ENCODE measurements at regions not wholly inside any gene's neighbourhood (a gene's known extent, or its start where the extent isn't known, plus 50 kb on each side); places are given as distances from the start of the nearest gene placed in this dataset.
"Not testable (repeated sequence)": the region's sequence is repeated elsewhere in the genome, so short reads cannot be mapped to it uniquely, and the experiment has no call there.

DNA sequence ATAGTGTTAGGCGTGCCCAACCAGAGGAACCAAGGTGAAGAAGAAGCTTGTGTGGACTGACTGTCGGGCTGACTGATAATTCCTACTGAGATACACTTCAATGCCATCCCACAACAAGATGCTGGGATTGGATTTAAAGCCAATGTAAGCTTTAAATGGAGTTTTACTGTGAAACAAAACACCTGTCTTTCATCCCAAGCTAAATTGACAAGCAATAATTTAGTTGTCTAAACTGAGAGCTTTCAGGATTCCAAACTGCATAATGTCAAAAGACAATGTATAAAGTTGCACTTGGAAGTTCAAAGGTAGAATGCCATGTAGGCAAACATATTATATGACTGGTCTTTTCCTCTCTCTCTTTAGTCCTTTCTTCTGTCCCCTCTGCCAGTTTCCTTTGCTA lies 1025.3 kb upstream of the FANCL start:
- DNase-seq (ENCODE audit: low read depth in 2 of 2), result no peak

DNA sequence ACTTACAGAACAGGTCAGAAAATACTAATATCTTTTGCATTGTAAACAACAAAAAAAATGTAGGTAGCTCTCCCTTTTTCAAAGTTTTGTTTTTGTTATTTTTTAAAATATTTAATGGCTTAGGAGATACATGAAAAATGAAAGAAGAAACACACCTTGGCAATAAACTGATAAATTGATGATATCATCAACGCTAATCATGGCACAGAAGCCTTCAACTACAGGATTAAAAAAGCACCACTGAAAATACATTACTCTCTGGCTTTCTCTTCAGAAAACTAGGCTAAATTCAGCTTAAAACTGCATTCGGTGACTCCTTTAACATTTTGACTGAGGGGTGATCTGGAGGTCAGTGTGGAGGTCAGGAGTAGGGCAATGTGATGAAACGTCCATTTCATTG lies 1018.8 kb upstream of the FANCL start:
- no peak for DNase-seq (ENCODE audit: low read depth in 2 of 2)

DNA sequence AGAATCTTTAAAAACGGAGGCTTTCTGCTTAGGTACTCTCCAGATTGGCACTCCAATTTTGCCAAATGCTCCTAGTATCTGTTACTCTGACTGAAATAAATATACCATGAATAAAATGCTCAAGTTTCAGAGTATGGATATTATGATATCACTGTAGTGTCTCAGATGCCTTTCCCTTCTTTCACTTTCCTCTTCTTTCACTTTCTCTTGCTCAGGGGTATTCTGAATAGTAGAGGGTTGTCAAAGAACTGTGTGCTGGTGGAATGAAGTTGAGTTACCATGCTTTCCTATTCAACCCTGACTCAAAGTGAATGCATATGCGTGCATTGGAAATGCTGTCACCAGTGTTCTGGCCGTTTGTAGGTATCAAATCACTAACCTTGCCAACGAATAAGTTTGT lies 1015.2 kb upstream of the FANCL start:
- DNase-seq (ENCODE audit: low read depth in 2 of 2), result no peak

DNA sequence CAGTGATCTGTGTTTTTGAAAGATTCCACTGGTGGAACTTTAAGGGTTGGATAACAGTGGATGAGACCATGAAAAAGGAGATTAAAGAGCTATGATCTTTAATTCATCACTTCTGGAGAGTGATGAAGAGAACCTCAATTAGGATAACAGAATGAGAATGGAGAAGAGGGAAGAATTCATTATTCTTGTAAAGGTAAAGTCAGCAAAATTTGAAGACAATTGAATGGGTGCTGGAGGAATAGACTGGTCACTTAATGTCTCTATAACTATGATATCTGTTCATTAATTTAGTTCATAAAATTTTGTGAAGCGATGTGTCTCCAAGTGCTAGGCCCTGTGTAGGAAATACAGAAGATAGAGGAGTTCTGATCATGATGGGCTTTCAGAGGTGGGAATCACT lies 1013.2 kb upstream of the FANCL start:
- no peak for DNase-seq (ENCODE audit: low read depth in 2 of 2)

DNA sequence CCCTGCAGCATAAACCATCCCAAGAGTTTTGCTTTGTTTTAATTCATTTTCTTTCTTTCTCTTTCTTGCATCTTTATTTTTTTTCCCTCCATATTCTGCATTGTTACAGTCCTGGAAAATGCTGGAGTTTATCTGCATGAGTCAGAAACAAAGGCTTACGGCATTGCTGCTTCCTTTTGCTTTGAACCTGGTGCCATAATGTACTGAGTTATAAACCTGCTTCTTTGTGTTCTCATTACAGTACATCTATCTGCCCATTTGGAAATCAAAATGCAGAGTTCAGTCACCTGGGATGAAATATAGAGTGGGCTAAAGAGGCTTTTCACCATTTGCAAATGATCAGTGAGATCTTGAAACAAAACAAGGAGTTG lies 1009.2 kb upstream of the FANCL start:
- DNase-seq (ENCODE audit: low read depth in 2 of 2), result no peak

DNA sequence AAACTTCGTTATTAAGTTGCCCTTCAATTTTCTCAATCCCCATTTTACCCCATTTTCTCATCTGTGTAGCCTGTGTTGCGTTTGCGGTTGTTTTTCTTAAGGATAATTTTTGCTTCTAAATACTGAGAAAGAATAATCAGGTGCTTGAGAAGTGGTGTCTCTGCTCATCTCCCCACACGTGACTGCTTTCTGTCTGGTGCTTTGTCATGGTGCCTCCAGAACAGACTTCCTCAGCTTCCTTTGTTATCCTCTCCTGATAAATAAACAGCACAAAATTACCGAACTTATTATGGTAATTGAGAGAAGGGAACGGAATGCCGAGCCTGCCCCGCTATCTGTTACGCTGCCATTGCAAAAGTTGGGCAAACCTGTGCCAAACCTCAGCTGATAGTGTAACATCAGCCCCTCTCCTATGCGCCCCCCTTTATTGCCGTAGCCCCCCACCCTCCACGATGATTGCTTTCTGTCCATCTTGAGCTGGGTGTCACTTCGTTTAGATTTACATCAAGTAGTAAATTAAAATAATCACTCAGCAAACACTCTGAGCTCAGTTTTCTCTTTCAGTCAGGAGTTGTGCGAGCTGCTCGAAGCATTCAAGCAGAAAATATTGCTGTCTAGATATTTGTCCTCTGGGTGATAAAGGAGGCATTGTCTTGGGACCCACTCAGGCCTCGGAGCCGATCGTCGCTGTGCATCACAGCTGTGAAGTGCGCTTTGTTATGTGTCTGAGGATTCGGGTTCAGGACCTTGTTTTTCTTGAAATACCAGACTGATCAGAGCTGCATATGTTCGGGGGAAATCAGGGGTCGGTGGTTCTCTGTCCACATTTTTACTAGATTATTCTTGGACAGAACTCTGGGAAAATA lies 1008.5 kb upstream of the FANCL start:
- DNase-seq (ENCODE audit: low read depth in 2 of 2), result no peak

DNA sequence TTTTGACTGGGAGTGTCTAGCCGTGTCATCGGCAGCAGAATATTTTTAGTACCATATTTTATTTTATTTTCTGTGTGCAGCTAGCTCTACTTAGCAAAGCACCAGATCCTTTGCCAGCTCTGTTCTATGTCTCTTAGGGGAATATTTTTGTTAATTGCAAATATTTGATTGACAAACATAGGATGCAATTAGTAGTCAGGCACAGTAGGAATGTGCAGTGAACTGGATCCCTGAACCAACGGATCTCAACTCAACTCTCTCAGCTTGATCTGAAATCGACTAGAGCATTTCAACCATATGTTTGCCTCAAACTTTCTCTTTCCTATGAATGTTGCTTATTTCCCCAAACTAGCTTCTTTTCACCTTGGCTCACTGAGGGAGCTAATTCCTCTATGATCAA lies 998.0 kb upstream of the FANCL start:
- no peak for DNase-seq (ENCODE audit: low read depth in 2 of 2)

DNA sequence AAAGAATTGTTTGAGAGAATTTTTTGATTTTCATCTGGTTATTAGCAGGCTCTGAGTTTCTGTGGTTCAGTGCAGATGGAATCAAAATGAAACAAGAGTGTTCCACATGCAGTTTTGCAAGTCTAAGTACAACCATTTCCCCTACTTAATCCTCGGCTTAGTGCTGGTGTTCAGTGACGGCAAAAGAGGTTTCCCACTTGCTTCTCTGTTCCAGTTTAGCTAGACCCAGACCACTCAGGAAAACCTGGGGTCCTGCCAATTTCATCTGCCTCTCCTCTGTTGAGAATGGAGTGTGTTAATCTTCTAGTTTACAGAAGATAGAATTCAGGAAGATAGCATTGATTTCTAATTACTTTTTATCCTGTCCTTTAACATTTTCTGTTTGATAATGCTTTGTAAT lies 996.2 kb upstream of the FANCL start:
- no peak for DNase-seq (ENCODE audit: low read depth in 2 of 2)

DNA sequence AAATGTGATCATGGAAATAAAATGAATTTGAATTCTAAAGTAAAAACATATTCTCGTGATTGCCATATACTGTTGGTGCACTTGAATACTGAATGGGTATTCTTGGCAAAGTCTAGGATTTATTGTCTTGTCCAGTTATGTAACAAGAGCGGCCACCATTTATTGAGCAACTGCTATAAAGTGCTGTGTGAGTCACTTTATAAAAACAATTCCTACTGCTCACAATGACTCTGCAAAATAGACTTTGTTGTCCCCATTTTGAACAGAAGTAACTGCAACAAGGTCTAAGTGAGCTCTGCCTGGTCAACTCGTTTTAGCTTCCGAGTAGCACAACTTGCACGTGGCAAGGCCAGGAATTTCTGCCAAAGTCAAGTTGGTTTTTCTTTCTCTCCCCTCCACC lies 995.6 kb upstream of the FANCL start:
- no peak for DNase-seq (ENCODE audit: low read depth in 2 of 2)

DNA sequence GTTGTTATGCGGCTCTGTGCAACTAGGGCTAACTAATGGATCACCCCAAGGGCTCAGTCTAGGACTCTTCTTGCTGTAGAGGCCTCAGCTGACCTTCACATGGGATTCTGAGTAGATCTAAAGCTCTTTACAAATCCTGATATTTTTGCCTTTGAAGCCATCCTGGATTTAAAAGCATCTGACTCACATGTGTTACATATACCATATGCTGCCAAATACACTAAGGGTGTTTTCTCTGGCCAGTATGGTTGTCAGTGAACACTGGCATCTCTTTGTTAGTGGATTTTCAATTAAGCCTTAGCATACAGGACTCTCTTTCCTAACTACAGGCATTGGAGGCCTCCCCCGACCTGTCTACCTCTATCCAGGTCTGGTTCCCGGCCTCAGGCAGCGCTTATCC lies 992.8 kb upstream of the FANCL start:
- no peak for DNase-seq (ENCODE audit: low read depth in 2 of 2)

DNA sequence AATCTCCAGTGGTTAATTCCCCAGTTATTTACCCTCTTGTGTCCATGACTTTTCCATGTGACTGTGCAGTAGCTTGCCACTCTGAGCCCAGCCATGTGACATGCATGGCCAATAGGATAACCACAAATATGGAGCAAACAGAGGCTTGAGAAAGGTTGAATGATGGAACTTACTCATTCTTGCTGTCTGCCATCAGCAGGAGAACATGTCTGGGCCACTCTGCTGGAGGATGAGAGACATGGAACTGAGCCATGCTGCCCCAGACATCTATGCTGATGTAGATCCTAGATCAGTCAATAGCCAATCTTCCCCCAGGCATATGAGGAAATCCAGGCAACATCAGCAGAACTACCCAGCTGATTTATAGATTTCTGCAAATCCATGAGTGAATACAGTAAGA lies 992.3 kb upstream of the FANCL start:
- DNase-seq (ENCODE audit: low read depth in 2 of 2), result no peak

DNA sequence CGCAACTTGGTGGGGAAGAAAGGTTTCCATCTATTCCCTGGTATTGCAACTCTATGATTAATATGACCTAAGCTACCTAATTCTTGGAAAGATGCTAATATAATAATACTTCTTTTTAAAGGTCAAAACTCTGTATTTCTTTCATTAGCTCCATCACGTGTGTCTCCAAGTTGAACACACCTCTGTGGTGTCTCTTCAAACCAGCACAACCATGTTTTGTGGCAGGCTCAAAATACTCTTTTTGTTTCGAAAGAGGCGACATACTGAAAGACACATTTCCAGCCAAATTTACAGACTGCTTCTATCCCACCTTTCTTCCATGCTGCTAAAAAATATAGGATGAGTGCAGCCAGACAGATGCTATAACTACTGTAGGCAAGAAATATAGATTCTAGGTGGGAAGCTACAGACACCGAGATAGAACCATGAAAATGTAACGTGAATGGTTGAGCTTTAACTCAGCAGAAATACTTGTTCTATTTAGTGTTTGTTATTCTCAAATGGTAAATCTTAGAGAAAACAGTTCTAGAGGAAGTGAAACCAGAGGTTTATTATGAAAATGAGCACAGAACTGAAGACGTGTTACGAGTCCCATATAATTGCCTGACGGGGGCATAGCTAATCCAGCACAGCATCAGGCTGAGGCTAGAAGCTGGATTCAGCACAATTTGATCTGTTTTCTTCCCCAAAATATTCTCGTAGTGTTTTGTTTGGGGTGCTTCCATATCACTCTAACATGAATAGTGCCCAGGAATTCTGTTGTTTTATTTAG lies 991.5 kb upstream of the FANCL start:
- no peak for DNase-seq (ENCODE audit: low read depth in 2 of 2)

DNA sequence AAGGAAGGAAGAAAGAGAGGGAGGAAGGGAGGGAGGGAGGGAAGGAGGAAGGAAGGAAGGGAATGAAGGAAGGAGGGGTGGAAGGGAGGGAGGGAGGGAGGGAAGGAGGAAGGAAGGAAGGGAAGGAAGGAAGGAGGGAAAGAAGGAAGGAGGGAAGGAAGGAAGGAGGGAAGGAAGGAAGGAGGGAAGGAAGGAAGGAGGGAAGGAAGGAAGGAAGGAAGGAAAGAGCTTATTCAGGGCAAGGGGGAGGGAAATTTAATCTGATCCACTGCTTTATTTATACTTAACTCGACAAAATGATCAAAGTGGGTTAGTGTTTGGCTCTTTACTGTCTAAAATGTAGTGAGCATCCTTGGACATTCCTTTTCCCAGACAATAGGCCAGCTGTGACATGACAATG lies 985.2 kb upstream of the FANCL start:
- DNase-seq (ENCODE audit: low read depth in 2 of 2), result not testable (repeated sequence)

DNA sequence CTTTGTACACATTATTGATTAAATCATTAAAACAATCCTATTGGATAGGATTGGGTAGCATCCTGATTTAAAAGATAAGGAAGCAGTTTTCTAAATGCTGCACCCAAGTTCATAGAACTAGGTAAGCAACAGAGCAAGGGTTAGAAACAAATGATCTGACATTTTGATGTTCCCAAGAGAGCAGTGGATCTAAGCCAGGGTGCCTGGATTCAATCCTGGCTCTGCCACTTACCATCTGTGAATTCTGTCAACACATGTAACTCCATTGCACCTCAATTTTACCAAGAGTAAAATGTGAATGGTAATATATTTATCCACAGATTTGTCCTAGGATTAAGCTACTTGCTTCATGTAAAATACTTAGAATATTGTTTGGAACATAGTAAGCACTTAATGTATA lies 982.6 kb upstream of the FANCL start:
- no peak for DNase-seq (ENCODE audit: low read depth in 2 of 2)

DNA sequence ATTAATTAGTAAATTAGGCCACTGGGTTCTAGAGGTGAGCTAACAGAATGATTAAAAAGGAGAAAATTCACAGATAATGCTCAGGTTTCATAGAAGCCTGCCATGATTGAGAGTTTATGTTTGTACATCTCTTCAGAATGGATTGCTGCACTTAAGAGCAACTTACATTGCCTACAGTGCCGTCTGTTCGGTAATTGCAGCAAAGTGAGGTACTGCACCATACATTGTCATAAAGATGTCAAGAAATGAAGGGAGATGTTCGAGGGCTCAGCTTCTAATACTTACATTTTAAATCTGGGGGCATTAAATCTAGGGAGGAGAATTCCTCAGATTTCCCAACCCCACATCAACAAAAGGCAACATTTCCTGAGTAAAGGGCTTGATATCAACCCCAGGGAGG lies 976.2 kb upstream of the FANCL start:
- no peak for DNase-seq (ENCODE audit: low read depth in 2 of 2)

DNA sequence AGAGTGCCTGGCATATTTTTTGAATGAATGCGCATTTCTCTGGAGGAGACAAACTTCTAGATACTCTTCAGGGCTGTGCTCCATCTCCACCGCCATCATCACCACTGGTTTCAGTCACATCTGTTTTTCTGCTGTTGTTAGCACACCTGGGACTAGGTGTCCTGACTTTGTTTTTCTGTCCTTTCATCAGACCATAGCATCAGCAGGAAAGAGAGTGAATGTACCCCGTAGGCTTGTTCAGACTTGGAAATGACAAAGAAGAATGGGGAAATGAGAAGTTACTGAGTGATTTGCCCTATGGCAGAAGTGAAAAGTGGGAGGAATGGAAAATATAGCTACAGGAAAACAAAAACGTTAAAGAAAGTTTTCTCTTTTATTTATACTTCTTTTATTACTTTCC lies 965.2 kb upstream of the FANCL start:
- DNase-seq (ENCODE audit: low read depth in 2 of 2), result no peak

DNA sequence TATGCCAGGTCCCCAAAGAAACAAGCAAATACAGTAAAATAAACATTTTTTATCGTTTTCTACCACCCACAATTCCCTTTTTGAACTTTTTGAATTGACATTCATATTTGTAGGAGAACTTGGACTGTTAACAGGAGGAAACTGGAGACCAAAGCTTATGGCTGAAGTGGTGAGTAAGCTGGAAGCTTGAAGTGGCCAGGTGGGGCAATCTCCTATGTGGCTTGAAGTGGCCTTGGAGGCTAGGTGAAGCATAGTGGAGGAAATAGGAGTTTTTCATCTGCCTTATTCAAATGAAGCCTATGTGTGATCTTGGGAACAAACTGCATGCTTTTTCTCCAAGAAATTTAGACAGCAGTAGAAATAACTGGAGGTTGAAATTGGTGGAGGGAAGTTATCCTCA lies 962.9 kb upstream of the FANCL start:
- DNase-seq (ENCODE audit: low read depth in 2 of 2), result no peak

DNA sequence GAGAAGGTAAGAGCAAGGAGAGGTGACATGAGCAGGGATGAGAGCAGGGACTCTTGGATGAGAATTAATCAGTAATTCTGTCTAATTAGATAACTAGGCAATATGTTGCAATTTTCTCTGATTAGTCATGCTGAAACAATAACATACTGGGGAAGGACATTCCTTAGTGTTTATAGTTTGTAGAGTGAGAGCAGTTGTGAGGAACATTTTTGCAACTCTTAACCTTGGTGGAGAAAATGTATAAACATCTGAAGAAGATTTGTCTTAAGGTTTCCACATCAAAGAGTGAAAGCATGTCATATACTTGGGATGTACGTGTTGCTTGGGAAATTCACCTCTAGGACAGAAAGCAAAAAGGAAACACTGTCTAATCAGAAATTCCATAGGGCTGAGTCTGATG lies 955.4 kb upstream of the FANCL start:
- DNase-seq (ENCODE audit: low read depth in 2 of 2), result no peak

DNA sequence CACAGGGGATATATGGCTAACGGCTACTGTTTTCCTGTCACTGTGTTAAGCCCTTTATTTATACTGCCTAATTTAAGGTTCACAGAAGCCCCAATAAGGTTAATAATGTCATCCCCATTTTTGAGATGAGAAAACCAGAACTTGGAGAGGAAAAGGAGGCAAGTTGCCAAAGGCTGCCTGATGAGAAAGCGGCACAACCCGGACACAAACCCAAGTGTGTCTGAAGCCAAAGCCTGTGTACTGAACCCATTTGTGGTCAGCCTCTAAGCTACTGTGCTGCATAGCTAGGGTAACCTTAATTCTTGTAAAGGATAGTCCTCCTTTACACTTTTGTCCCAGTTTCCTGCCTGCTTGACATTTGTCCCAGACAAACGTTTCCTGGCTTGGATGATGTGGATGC lies 954.7 kb upstream of the FANCL start:
- no peak for DNase-seq (ENCODE audit: low read depth in 2 of 2)

DNA sequence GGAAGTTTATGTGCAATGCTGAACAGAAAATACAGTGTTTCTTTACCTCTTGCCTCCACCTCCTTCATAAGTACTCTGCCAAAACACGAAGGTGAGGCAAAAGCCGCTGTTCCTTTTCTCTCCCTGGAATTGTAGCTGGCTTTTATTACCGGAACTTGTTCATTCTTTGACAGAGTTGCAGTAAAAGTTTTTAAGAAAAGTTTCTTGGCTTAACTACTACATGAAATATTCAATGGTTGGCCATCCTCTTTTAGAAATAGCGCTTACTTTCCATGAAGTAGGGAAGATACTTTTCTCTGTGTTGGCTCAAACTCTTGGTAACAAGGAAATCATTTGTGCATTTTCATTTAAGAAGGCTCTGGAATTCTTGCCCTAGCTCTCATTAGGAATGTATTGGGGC lies 950.7 kb upstream of the FANCL start:
- DNase-seq (ENCODE audit: low read depth in 2 of 2), result no peak

DNA sequence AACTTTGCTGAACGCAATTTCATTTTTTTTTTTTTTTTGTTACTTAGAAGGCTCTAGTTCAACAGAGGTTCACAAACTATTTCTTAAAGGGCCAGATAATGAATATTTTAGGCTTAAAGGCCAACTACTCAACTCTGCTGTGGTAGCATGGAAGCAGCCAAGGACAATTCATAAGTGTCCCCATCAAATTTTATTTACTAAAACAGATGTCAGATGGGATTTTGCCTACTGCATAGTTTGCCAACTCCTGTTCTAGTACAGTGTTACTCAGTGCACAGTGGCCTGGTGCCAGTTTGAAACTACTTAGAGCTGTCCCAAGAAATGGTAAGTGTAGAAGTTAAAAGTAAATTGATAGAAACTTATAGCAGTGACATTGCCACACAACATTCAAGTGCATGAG lies 949.4 kb upstream of the FANCL start:
- no peak for DNase-seq (ENCODE audit: low read depth in 2 of 2)

DNA sequence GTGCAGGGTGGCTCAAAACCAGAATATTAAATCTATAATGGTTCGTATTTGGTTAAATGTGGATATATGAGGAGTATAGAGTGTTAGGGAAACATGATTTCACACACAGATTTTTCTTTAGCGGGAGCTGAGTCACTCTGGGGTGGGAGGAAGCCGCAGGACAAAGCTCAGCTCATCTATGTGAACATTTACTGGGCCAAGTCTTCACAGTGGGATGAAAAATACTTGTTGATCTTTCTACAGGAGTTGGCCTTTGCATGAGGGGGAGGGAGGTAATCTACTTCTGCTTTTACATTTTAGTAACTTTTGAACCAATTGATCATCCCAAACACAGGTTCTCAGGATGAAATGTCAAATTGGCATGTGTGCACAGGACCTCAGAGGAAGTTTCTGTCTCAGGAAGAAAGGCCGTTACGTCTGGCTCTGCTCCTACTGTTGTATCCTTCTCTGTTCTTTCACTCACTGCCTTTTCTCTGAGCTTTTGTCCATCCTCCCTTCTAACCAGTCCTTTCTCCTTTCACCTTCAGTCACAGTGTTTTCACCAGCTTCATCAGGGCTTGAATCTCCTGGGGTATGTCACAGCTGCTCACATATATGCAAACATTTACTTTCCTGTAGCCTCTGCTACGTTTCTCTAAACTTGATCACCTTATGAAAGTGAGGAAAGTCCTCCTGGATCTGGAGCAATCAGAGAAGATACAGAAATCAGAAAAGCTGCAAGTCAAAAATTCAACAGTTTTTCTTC lies 943.3 kb upstream of the FANCL start:
- no peak for DNase-seq (ENCODE audit: low read depth in 2 of 2)

DNA sequence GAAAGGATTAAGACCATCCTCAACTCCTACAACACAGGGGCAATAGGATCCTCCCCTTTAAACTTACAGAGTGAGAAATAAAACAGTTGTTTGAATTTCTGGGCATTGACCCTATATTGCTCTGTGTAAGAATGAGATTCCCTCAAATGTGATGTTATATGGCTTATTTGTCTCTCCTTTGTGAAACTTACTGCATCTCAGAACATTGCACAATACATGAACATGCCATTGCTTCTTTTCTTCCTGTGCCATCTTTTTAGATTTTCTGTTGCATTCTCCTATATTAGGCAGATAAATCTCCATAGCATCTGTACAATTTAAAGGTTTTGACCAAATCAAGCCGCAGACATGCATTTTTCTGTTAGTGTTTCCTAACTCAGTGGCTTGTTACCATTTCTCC lies 941.9 kb upstream of the FANCL start:
- DNase-seq (ENCODE audit: low read depth in 2 of 2), result no peak

Data from stimulated activated CD8-positive, alpha-beta memory T cell treated with anti-CD3 and anti-CD28 coated beads, Interleukin-15, amount 100 ng/mL, for 4 hours (primary cell).